T-helper 2 cell (primary cell): ENCODE measurements at regions not wholly inside any gene's neighbourhood (a gene's known extent, or its start where the extent isn't known, plus 50 kb on each side); places are given as distances from the start of the nearest gene placed in this dataset.

Source experiments
- DNase-seq, 5 experiments: peaks; one replicate each; pipeline versions ENCODE4 v3.0.0 to v3.0.0-alpha.2; 2012 to 2022

DNA sequence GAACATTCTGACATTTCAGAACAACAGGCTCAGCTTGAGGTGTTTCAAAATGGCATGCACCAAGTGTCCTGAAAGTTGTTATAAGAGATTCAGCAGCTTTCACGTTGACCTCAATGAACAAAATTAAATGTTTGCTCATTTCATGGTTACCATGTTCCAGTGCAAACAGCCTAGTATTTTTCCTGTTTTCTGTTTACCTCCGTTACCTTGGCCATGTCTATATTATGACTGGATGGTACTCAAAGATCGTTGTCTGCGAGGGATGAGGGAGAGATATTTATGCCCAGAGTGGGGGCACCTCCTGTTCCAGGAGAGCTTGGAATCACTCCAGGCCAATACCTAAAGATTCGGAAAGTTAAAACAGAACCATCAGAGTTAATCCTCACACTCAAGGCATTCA, 83.8 kb upstream of the SASH1 start:
- DNase-seq = no peak

DNA sequence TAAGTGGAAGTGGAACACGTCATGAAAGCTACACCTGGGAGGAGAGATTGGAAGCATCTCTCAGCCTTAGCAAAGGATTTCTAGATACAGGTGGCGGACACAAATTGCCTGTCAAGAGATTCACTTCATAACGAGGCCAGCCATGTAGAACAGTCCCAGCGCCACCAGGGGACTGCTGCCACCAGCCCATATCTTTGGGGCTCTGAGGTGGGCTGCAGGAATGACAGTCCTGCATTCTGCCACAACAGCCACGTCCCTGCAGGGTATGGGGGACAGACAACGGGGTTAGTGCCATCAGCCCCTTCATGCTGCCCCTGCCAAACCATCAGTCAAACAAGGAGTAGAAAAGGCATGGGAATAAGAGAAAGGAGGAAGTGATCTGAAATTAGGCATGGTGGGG, 81.2 kb upstream of the SASH1 start:
- DNase-seq = no peak

DNA sequence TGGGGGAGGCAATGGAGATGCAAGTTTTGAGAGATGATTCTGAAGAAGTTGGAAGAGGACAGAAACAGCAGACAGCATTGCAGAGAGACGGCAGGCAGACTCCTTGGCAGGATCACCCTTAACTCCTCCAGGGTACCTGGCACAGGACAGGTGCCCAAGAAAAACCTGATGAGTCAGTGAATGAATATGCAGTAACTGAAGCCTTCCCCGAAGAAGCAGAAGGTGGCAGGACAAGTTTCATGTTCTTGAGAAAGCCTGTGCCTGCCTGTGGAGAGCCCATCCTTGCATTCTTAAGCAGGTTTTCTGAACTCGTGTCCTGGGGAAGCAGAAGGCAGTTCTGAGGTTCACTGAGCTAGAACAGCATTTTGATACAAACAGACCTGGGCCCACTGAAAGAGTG, 79.6 kb upstream of the SASH1 start:
- DNase-seq = no peak

DNA sequence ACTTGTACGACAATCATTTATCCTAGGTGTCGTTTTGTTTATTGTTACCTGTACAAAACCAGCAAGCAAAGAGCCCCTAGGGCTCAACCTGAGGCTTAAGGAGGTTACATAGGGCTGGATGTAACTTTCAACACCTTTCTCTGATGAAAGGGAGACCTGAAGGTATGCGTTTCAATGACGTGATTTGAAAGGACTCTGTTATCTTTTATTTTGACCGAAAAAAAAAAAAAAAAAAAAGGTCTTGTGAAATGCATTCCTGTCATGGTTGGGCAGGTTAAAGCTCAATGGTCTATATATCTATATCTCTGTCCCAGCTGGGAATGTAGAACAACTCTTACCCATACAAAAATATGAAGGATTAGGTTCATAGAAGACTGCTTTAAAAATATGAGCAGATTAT, 78.7 kb upstream of the SASH1 start:
- no peak for DNase-seq

DNA sequence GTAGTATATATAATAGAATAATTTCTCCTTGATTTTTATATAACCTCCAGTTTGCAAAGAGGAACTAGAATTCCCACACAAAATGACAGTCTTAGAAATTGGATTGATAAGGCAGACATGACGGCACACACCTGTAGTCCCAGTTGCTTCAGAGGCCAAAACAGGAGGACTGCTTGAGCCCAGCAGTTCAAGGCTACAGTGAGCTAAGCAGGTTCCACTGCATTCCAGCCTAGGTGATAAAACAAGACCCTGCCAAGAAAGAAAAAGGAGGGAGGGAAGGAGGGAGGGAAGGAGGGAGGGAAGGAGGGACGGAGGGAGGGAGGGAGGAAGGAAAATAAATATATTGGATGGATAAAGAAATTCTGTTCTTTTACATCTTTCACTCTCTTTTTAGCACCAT, 77.6 kb upstream of the SASH1 start:
- no peak for DNase-seq

DNA sequence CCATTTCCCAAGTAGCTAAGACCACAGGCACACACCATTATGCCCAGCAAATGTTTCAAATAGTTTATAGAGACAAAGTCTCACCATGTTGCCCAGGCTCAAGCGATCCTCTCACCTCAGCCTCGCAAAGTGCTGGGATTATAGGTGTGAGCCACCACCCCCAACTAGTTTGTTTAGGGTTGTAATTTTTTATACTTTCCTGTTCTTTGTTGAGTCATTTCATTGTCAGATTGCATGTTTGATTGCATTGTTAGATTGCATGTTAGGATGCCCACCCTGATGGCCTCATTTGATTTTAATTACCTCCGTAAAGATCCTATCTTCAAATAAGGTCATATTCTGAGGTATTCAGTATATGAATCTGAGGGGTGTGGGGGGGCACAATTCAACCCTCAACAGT, 73.3 kb upstream of the SASH1 start:
- DNase-seq = no peak

DNA sequence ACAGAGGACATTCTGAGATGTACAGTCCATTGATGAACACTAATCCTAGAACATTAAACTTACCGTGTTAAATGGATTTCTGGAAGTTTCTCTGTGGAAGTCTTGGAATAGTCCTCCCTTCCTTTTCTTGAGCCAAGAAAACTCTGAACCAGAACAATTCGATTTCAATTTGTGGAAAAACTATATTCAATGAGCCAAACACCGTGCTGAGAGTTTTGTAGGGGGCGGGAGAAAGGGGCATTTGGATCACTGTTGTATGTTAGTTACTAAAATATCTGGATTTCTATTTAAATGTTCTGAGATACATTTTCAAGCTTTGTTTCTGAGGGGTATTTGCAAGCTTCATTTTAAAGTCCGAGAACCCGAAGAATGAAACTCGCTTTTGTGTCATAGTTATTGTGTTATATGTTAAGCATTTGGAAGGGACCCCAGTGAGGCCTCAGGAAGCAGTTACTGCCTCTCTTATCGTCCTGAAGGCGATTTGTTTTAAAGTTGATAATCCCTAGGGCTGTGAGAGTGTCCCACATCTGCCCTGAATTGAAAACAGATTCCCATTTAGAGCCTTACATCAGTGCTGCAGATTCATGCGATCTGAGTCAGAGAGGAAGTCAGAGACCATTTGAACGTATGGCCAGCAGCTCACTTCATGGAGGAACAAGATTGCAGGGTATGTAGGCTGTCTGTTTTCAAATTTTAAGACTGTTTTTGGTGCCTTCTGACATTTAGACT, 70.8 kb upstream of the SASH1 start:
- no peak for DNase-seq

DNA sequence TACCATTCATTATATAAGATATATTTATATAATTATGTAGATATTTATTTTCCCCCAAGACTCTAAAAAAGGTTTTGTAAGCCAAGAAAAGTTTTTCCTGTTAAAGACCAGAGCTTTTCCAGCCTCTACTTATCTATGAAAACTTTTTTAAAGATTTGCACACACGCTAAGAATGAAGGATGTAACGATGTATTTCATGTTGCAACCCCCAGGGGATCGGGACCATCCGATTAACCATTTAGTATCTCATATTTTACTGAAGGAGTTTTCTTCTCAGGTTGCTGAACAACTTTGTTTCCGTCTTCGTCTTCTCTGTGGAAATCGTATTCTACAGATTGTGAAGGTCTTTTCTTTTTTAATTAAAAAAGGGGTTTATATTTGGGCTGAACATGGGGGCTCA, 70.0 kb upstream of the SASH1 start:
- no peak for DNase-seq

DNA sequence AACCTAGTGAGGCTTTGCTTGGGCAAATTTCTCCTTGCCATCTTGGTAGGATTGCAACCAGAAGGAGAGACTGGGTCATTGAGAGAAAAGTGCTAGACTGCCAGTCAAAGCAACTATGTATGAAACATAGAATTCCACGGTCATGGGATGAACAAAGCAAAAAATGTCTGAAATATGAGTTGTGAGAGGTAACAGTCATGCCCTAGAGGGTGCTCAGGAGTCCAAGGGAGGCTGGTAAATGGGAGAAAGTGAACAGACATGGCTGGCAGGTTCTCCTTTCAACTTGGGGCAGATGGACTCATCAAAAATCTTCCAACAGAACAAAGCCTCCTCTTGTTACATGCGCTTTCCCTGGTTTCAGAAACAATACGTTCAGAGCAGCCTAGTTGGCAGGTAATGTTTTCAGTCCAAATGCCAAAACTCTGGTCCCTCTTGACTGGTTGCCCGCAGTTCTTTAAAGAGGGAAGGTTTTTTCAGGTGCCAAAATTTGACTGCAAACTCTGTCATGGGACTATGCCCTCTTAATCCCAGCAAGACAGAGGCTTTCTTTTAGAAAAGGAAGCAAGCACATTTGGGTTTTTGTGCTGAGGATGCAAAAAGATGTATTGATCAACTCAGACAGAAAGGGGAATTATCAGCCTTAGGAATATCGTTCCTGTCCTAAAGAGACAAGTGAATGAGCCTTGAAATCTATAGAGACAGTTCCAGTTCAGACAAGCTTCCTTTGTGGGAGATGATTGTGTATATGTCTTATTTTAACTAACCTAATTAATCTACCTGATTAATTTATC, 68.5 kb upstream of the SASH1 start:
- DNase-seq = no peak

DNA sequence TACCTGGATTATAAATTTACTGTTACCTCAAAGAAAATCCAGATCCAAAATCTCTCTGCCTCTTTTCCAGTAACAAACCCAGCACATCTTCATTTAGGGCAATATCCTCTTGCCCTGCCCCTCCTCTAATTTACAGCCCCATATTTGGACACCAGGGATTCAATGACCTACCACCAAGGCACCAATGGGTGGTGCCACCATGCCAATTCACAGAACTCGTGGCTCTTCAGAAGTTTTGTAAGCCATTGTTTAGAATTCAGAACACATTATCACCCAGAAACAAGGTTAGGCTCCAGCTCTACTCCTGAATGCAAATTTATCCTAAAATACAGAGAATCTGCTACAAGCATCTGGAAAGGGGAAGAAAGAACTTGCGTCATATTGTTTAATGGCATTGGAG, 67.8 kb upstream of the SASH1 start:
- no peak for DNase-seq

DNA sequence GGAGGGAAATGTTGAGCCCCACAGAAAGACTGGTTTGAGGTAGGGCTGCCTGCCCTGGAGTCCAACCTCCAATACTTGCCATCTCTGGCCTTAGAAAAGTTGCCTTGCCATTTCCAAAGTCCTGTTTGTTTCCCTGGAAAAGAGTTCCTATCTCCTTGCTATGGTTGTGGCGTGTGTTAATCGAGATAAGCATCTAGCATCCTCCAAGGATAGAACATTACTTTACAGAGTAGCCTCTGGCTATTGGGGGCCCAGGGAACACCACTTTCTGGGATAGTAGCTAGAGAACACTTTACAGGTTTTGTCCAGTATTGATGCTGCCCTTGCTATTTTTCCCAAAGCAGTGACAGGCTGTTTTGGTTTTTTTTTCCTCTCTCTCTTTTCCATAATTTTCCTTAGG, 57.4 kb upstream of the SASH1 start:
- no peak for DNase-seq

DNA sequence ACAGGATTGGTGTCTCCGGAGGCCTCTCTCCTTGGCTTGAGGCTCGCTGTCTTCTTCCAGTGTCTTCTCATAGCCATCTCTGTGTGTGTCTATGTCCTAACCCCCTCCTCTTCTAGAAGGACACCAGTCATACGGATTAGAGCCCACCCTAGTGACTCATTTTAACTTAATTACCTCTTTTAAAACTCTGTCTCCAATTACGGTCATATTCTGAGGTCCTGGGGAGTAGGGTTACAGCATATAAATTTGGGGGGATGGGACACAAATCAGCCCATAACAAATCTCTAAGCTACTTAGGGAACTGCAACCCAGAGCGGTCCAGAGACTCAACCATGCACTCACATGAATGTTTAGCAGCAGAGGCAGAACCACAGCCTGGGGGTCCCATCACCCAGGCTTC, 56.1 kb upstream of the SASH1 start:
- no peak for DNase-seq

DNA sequence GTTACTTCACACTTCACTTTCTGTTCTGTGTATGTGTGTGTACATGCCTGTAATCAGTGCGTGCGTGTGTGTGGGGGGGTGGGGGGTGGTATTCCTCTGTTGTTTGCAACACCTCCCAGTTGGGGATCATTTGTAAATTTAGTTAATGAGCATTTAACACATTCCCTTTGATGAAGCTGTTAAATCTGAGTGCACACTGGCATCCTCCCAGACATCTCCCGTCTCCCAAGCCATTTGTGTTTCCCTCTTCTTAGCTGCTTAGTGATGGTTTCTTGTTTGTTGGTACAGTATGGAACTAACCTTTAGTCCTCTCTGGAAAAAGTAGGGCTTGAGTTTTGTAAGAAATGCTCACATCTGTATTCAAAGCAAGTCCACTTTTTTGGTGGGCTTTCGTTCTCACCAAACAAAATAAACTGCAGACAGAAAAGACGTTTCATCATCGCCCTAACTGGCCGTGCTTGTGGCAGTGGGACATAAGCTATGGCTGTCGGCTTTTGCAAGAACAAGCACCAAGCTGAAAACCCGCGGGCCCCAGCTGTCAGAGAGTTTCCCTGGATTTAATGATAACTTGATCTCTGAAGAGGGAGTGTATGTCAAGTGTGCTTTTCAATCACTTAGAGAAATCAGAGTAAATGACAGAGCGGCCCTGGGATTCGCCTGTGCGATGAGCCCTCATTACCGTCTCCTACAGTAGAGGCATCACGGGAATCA, 54.9 kb upstream of the SASH1 start:
- no peak for DNase-seq

DNA sequence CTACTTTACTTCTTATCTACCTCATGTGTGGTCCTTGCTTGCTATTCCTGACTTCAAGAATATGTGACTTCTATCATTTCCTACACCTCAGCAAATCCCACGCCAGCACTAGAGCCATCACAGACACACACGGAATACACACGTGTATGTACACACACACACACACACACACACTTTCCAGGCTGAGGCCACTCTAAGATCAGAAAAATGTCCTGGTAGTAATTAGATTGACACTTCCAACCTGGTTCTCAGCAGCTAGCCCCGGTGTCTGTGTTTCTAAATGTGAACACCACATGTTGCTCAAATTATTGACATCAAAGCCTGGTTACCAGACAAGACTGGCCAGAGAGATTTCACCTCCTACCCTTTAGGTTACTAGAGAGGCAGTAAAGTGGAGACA, 54.1 kb upstream of the SASH1 start:
- no peak for DNase-seq

DNA sequence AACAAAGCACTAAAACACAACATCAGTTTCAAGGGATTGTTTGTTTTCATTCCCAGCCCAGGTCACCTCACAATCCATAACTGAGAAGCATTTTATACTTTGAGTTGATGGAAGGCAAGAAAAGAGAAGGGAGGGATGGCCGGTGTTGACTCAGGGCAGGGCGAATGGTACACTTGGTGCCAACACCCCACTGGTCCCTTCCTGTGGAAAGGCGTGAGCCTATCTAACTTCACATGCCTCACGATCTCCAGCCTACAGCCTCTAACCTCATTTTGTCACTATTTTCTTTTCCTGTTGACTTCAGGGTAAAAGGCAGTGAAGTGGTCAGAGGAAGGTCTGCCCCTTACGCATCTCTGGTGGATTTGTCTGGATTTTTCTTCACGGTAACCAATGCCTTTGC, 53.5 kb upstream of the SASH1 start:
- no peak for DNase-seq

DNA sequence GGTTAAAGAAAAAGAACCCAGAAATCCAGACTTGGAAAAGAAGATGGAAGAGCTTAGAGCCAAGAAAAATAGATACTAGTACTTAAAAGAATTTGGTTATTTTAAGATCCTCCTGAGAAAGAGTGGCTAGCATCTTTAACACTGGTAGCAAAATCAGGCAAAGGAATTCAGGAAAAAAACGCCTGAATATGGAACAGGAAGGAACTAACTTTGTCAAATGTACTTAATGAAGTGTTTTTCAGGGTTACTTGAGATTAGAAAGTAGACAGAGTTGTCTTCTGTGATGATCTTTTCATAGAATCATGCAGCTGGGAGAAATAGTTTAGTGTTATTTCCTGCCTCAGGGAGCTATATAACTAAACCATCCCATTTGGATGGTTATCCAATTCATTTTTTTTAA, 50.8 kb upstream of the SASH1 start:
- DNase-seq = no peak
